ENCODE measurements at regions not wholly inside any gene's neighbourhood (a gene's known extent, or its start where the extent isn't known, plus 50 kb on each side); places are given as distances from the start of the nearest gene placed in this dataset.

DNA sequence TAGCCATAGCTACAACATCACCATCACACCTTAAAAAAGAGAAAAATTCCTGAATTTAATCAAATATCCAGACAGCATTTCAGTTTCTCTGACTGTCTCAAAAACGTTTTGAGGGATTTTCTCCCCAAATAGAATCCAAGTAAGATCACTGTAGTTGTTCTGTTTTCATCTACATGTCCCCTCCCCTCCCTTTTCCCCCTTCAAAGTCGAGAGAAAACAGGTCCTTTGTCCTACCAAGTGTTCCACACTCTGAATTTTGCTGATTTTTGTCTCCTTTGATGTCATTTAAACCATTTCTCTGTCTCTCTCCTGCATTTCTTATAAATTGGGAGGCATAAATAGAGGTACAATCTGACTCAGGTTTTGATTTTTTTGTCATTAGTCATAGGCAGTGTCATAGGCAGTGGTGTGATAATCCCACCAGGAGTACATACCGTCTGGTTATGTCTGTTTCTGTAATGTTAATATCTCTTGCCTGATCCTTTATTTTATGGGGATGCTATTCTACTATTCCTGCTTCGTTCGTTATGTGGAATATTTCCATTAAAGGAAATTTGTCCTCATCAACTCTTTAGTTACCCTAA, 348.6 kb downstream of the PTTG2 start:
- FAIRE-seq = no peak
- Histone ChIP-seq H3K27me3 (ENCODE audit: control insufficient read depth, insufficient read depth, low read length) (no peaks in the 10 kb centered on the region), H3K4me3 (ENCODE audit: low read length in 3 of 3) (no peak overlapping the region), H3K9me3 (ENCODE audit: control insufficient read depth in 2 of 3, insufficient read depth in 1 of 3, low read length in 3 of 3) (no peaks in the 10 kb centered on the region), H3K36me3 (ENCODE audit: control insufficient read depth in 2 of 3, insufficient read depth in 3 of 3, low read length in 3 of 3) (no peaks in the 10 kb centered on the region), H3K27ac (ENCODE audit: low read depth in 2 of 2, low read length in 2 of 2) (no peak overlapping the region), H3K9ac (ENCODE audit: low read length in 3 of 3) (no peak overlapping the region), H3K4me1 (ENCODE audit: control insufficient read depth in 2 of 3, insufficient read depth in 2 of 3, low read depth in 1 of 3, low read length in 3 of 3) (no peaks in the 10 kb centered on the region)
- intact Hi-C loops (cut with DNase I) = no loop called here
- TF ChIP-seq, protein P1, sequence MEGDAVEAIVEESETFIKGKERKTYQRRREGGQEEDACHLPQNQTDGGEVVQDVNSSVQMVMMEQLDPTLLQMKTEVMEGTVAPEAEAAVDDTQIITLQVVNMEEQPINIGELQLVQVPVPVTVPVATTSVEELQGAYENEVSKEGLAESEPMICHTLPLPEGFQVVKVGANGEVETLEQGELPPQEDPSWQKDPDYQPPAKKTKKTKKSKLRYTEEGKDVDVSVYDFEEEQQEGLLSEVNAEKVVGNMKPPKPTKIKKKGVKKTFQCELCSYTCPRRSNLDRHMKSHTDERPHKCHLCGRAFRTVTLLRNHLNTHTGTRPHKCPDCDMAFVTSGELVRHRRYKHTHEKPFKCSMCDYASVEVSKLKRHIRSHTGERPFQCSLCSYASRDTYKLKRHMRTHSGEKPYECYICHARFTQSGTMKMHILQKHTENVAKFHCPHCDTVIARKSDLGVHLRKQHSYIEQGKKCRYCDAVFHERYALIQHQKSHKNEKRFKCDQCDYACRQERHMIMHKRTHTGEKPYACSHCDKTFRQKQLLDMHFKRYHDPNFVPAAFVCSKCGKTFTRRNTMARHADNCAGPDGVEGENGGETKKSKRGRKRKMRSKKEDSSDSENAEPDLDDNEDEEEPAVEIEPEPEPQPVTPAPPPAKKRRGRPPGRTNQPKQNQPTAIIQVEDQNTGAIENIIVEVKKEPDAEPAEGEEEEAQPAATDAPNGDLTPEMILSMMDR (IDR thresholded peaks at IDR 0.05; ENCODE audit: borderline replicate concordance, extremely low read depth, insufficient read depth) = no peak
- no peak for DNase-seq

GRCh38 chr4:38309471-38309870, 349.3 kb downstream of the PTTG2 start:
- intact Hi-C loops (cut with DNase I) = no loop called here
- Histone ChIP-seq H3K36me3 (ENCODE audit: control insufficient read depth in 2 of 3, insufficient read depth in 3 of 3, low read length in 3 of 3) (no peaks in the 10 kb centered on the region), H3K9me3 (ENCODE audit: control insufficient read depth in 2 of 3, insufficient read depth in 1 of 3, low read length in 3 of 3) (no peaks in the 10 kb centered on the region), H3K4me3 (ENCODE audit: low read length in 3 of 3) (no peak overlapping the region), H3K9ac (ENCODE audit: low read length in 3 of 3) (no peak overlapping the region), H3K27ac (ENCODE audit: low read depth in 2 of 2, low read length in 2 of 2) (no peak overlapping the region), H3K4me1 (ENCODE audit: control insufficient read depth in 2 of 3, insufficient read depth in 2 of 3, low read depth in 1 of 3, low read length in 3 of 3) (no peaks in the 10 kb centered on the region), H3K27me3 (ENCODE audit: control insufficient read depth, insufficient read depth, low read length) (no peaks in the 10 kb centered on the region)
- FAIRE-seq = no peak
- no peak for DNase-seq
- TF ChIP-seq, protein P1 (IDR thresholded peaks at IDR 0.05; ENCODE audit: borderline replicate concordance, extremely low read depth, insufficient read depth) = no peak

DNA sequence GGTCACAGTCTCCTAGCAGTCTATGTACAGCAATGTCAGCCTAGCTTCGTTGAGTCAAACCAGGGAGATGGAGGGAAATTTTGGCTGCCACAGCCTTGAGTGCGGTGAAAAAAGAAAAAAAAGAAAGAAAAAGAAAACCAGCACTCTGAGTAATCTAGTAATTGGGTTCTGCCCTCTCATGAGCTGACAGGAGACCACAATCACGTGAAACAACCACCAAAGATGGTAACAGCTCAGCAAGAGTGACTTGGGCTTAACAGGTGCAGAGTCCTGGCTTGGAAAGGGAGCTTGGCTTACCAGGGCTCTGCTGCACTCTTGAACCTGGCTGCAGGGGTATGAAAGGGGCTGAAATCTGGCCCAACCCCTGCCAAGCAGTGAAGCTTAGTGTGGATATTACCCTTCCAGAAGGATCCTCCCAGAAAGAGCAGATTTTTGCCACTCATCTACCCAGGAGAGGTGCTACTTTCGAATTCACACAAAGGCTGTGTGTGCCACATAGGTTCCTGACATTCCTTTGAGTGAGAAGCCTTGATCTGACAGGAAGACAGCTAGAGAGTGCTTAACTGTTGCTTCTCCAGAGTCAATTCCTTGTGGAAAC, 350.3 kb downstream of the PTTG2 start:
- no peaks in the 10 kb centered on the region for H3K9me3 ChIP-seq (ENCODE audit: control insufficient read depth in 2 of 3, insufficient read depth in 1 of 3, low read length in 3 of 3)
- no peak overlapping the region for H3K27ac ChIP-seq (ENCODE audit: low read depth in 2 of 2, low read length in 2 of 2)
- intact Hi-C loops (cut with DNase I) = no loop called here
- H3K36me3 ChIP-seq (ENCODE audit: control insufficient read depth in 2 of 3, insufficient read depth in 3 of 3, low read length in 3 of 3) = no peaks in the 10 kb centered on the region
- no peaks in the 10 kb centered on the region for H3K4me1 ChIP-seq (ENCODE audit: control insufficient read depth in 2 of 3, insufficient read depth in 2 of 3, low read depth in 1 of 3, low read length in 3 of 3)
- no peak for DNase-seq
- no peak overlapping the region for H3K9ac ChIP-seq (ENCODE audit: low read length in 3 of 3)
- no peaks in the 10 kb centered on the region for H3K27me3 ChIP-seq (ENCODE audit: control insufficient read depth, insufficient read depth, low read length)
- FAIRE-seq = no peak
- TF ChIP-seq, protein P1 (IDR thresholded peaks at IDR 0.05; ENCODE audit: borderline replicate concordance, extremely low read depth, insufficient read depth) = no peak
- H3K4me3 ChIP-seq (ENCODE audit: low read length in 3 of 3) = no peak overlapping the region

All from kidney (tissue), 13 donors.